GM12878 (cell line): ENCODE measurements at regions not wholly inside any gene's neighbourhood (a gene's known extent, or its start where the extent isn't known, plus 50 kb on each side); places are given as distances from the start of the nearest gene placed in this dataset.

ENCODE experiments used
- ATAC-seq: fragments of 200-7000 bp; cut with Tn5 transposase; 3 replicates; pipeline ENCODE4 v1.9.1; 2020; ENCODE audit warnings: mild to moderate bottlenecking, moderate library complexity
- BruUV-seq: library from RNA; stranded (reverse); fragments of 400-500 nt; replicated peaks from 2 replicates; lab custom pipeline; 2021; lab: Mats Ljungman, UMichigan
- CTCF ChIA-PET: fragments of 300-600 bp; sonication (Branson Sonifier 250); formaldehyde crosslinking; extraction: SDS; loops from one replicate; lab custom pipeline; 2021; ENCODE audit warnings: inconsistent platforms; lab: Yijun Ruan, JAX
- POLR2A ChIA-PET: fragments of 350-600 bp; formaldehyde crosslinking; extraction: SDS; loops from one replicate; lab custom pipeline; 2021; ENCODE audit warnings: inconsistent platforms; lab: Charles Lee
- RAD21 ChIA-PET: fragments of 300-600 bp; sonication (Branson Sonifier 250); formaldehyde crosslinking; loops from one replicate; lab custom pipeline; 2023; ENCODE audit warnings: antibody characterized with exemption; ENCODE audit not compliant: unreplicated experiment; lab: Charles Lee
- SMC1A ChIA-PET: fragments of 300-600 bp; sonication (Branson Sonifier 250); formaldehyde crosslinking; loops from one replicate; lab custom pipeline; 2023; ENCODE audit not compliant: unreplicated experiment, uncharacterized antibody; lab: Charles Lee
- DNase-seq: peaks from one replicate; pipeline ENCODE4 v3.0.0-alpha.2; 2011; ENCODE audit warnings: low read depth, low spot score
- FAIRE-seq: peaks from 3 replicates; lab custom pipeline; 2011; peaks lifted over from hg19 to GRCh38; lab: Jason Lieb, UNC
- H2AFZ ChIP-seq: 2 replicates; pipeline ENCODE4 v1.6.0; 2011; ENCODE audit warnings: low read depth, low read length, control low read depth; ENCODE audit not compliant: control insufficient read depth
- H3K27ac ChIP-seq: 2 replicates; pipeline ENCODE4 v1.5.1; 2011; ENCODE audit warnings: control low read depth; ENCODE audit not compliant: control insufficient read depth, insufficient read depth
- H3K27me3 ChIP-seq, 2 experiments: replicated peaks in 1 of 2; 2 replicates each; pipeline versions ENCODE4 v1.6.0 to v1.6.1; 2011; ENCODE audit warnings: low read length in 1 of 2; ENCODE audit not compliant: control insufficient read depth in 2 of 2, insufficient read depth in 2 of 2
- H3K36me3 ChIP-seq, 2 experiments: 2 replicates each; pipeline ENCODE4 v1.5.1; 2011; ENCODE audit warnings: low read length in 1 of 2; ENCODE audit not compliant: control insufficient read depth in 2 of 2, insufficient read depth in 2 of 2
- H3K4me1 ChIP-seq: 2 replicates; pipeline ENCODE4 v1.6.1; 2011; ENCODE audit warnings: mild to moderate bottlenecking, low read length, moderate library complexity, mixed read lengths; ENCODE audit not compliant: control insufficient read depth, insufficient read depth
- H3K4me2 ChIP-seq: 2 replicates; pipeline ENCODE4 v1.6.0; 2011; ENCODE audit warnings: control low read depth; ENCODE audit not compliant: control insufficient read depth, insufficient read depth
- H3K4me3 ChIP-seq: fragments of 200-600 bp; sonication (generic); 2 replicates; pipeline ENCODE4 v1.5.1; 2016
- H3K79me2 ChIP-seq: 2 replicates; pipeline ENCODE4 v1.6.0; 2011; ENCODE audit warnings: low read length; ENCODE audit not compliant: control insufficient read depth, insufficient read depth
- H3K9ac ChIP-seq: 2 replicates; pipeline ENCODE4 v1.8.0; 2011; ENCODE audit warnings: low read length, control low read depth, mixed read lengths; ENCODE audit not compliant: control insufficient read depth, insufficient read depth
- H3K9me3 ChIP-seq: replicated peaks from 3 replicates; pipeline ENCODE4 v1.5.1; 2011; ENCODE audit warnings: mild to moderate bottlenecking, low read length; ENCODE audit not compliant: control insufficient read depth, insufficient read depth
- H4K20me1 ChIP-seq: 2 replicates; pipeline ENCODE4 v1.6.0; 2011; ENCODE audit not compliant: control insufficient read depth, insufficient read depth
- CUX1 ChIP-seq: IDR thresholded peaks from 2 replicates; pipeline ENCODE4 v1.6.1; 2012; ENCODE audit warnings: improper control_type of control experiment, low read depth, low read length; ENCODE audit not compliant: insufficient replicate concordance
- GABPA ChIP-seq: IDR thresholded peaks from 2 replicates; pipeline ENCODE4 v1.6.1; 2014; ENCODE audit warnings: antibody characterized with exemption, low read depth, mild to moderate bottlenecking, inconsistent platforms
- IKZF2 ChIP-seq, 2 experiments: fragments of 450-650 bp; IDR thresholded peaks; 2 replicates each; pipeline ENCODE4 v1.6.1; 2017; ENCODE audit warnings: mild to moderate bottlenecking in 2 of 2, moderate library complexity in 2 of 2
- IRF3 ChIP-seq: fragments of 450-650 bp; IDR thresholded peaks from 2 replicates; pipeline ENCODE4 v1.6.1; 2014; ENCODE audit warnings: mild to moderate bottlenecking
- KDM1A ChIP-seq: fragments of 200-600 bp; sonication (generic); IDR thresholded peaks from 2 replicates; pipeline ENCODE4 v1.6.1; 2016; ENCODE audit warnings: borderline replicate concordance
- NR2C1 ChIP-seq: fragments of 450-650 bp; IDR thresholded peaks from 2 replicates; pipeline ENCODE4 v1.6.1; 2017; ENCODE audit warnings: antibody characterized with exemption, mild to moderate bottlenecking, moderate library complexity
- PML ChIP-seq: IDR thresholded peaks from 2 replicates; pipeline ENCODE4 v1.6.1; 2012; ENCODE audit warnings: low read length, inconsistent platforms
- POLR2A ChIP-seq: IDR thresholded peaks from 2 replicates; pipeline ENCODE4 v1.6.1; 2011; ENCODE audit warnings: low read depth, mild to moderate bottlenecking, low read length
- POLR2AphosphoS5 ChIP-seq: IDR thresholded peaks from 2 replicates; pipeline ENCODE4 v1.6.1; 2011; ENCODE audit warnings: mild to moderate bottlenecking, low read length, inconsistent platforms
- SMAD1 ChIP-seq: fragments of 450-650 bp; IDR thresholded peaks from 2 replicates; pipeline ENCODE4 v1.6.1; 2018; ENCODE audit warnings: mild to moderate bottlenecking, low read depth; ENCODE audit not compliant: partially characterized antibody
- ZNF24 ChIP-seq: fragments of 450-650 bp; IDR thresholded peaks from 2 replicates; pipeline ENCODE4 v1.6.1; 2017; ENCODE audit warnings: antibody characterized with exemption, mild to moderate bottlenecking
- ZZZ3 ChIP-seq: IDR thresholded peaks from 2 replicates; pipeline ENCODE4 v1.6.1; 2011; ENCODE audit warnings: low read depth; ENCODE audit not compliant: control insufficient read depth, insufficient read length
- WGBS: methylation state at CpG from one replicate; pipeline ENCODE4 v1.1.6; 2016; ENCODE audit warnings: low lambda C conversion rate; ENCODE audit not compliant: insufficient replicate concordance, insufficient coverage; ENCODE audit errors: missing lambda C conversion rate; 5-methylcytosine and 5-hydroxymethylcytosine counted together
- in situ Hi-C: fragments of 300-500 bp; cut with MboI; formaldehyde crosslinking; loops from 9 replicates; pipeline ENCODE4 v1.14.3; 2018; ENCODE audit warnings: mixed read lengths
- intact Hi-C: fragments of 100-400 bp; cut with micrococcal nuclease; formaldehyde crosslinking; loops from one replicate; pipeline ENCODE4 v1.14.2; 2022; ENCODE audit not compliant: unreplicated experiment
- TF ChIP-seq, protein P1 (sequence below): IDR thresholded peaks from 2 replicates; pipeline ENCODE4 v1.6.1; 2012; ENCODE audit warnings: low read depth, low read length, improper control_type of control experiment
- TF ChIP-seq, protein P2 (sequence below): IDR thresholded peaks from 2 replicates; pipeline ENCODE4 v1.6.1; 2011; ENCODE audit warnings: low read depth, mild to moderate bottlenecking, low read length, moderate library complexity, borderline replicate concordance; ENCODE audit errors: extremely low read depth

- BruUV-seq = no TSS peak
- Histone ChIP-seq H3K4me1 (no peaks in the 10 kb centered on the region), H3K27ac (no peak overlapping the region), H3K36me3 (no peaks in the 10 kb centered on the region), H4K20me1 (no peaks in the 10 kb centered on the region), H3K27me3 (no peaks in the 10 kb centered on the region), H3K9ac (no peak overlapping the region), H3K4me3 (no peak overlapping the region), H3K79me2 (no peaks in the 10 kb centered on the region), H3K4me2 (no peak overlapping the region), H2AFZ (no peak overlapping the region), H3K9me3 (no peaks in the 10 kb centered on the region; the same call in 2 of the 3 replicates)
- FAIRE-seq (no peak), DNase-seq (no peak), ATAC-seq (no peak)
- ChIA-PET RAD21 (no interaction called here), SMC1A (no interaction called here), POLR2A (no interaction called here), CTCF (no interaction called here)
- WGBS = 5% methylated on average over 8 of the region's 8 CpGs
- in situ Hi-C loops (no loop called here), intact Hi-C loops (no loop called here)
- TF ChIP-seq POLR2A (no peak), SMAD1 (no peak), POLR2AphosphoS5 (no peak), PML (no peak), CUX1 (no peak), IRF3 (no peak), KDM1A (no peak), ZZZ3 (no peak), NR2C1 (no peak), ZNF24 (no peak), IKZF2 (IDR thresholded peaks at IDR 0.05) (no peak), GABPA (no peak)
- TF ChIP-seq, protein P1, sequence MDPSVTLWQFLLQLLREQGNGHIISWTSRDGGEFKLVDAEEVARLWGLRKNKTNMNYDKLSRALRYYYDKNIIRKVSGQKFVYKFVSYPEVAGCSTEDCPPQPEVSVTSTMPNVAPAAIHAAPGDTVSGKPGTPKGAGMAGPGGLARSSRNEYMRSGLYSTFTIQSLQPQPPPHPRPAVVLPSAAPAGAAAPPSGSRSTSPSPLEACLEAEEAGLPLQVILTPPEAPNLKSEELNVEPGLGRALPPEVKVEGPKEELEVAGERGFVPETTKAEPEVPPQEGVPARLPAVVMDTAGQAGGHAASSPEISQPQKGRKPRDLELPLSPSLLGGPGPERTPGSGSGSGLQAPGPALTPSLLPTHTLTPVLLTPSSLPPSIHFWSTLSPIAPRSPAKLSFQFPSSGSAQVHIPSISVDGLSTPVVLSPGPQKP = no peak
- TF ChIP-seq, protein P2, sequence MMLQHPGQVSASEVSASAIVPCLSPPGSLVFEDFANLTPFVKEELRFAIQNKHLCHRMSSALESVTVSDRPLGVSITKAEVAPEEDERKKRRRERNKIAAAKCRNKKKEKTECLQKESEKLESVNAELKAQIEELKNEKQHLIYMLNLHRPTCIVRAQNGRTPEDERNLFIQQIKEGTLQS = no peak
Observed at GRCh38 chr14:99041141-99041819, 230.7 kb downstream of the BCL11B start.
